HG03135 (cell line): ENCODE measurements at regions not wholly inside any gene's neighbourhood (a gene's known extent, or its start where the extent isn't known, plus 50 kb on each side); places are given as distances from the start of the nearest gene placed in this dataset.
"Not testable (repeated sequence)": the region's sequence is repeated elsewhere in the genome, so short reads cannot be mapped to it uniquely, and the experiment has no call there.

ENCODE experiments used
- ATAC-seq: cut with Tn5 transposase; IDR thresholded peaks from one replicate; pipeline ENCODE4 v1.9.1; 2021; ENCODE audit warnings: mild to moderate bottlenecking, moderate library complexity; ENCODE audit not compliant: unreplicated experiment

GRCh38 chr13:101003566-101003965, 329.0 kb upstream of the TMTC4 start:
- no peak for ATAC-seq

GRCh38 chr13:100989392-100989791, 314.8 kb upstream of the TMTC4 start:
- ATAC-seq = no peak

GRCh38 chr13:100988921-100989320, 314.3 kb upstream of the TMTC4 start:
- no peak for ATAC-seq

GRCh38 chr13:100987948-100988347, 313.4 kb upstream of the TMTC4 start:
- no peak for ATAC-seq

- ATAC-seq = no peak
Measured at GRCh38 chr13:100986571-100986970, 312.0 kb upstream of the TMTC4 start.

GRCh38 chr13:100984085-100984705, 309.6 kb upstream of the TMTC4 start:
- no peak for ATAC-seq

GRCh38 chr13:100983111-100983510, 308.5 kb upstream of the TMTC4 start:
- ATAC-seq = no peak

GRCh38 chr13:100980171-100980570, 305.6 kb upstream of the TMTC4 start:
- no peak for ATAC-seq

- no peak for ATAC-seq
Measured at GRCh38 chr13:100977841-100978240, 303.2 kb upstream of the TMTC4 start.

GRCh38 chr13:100976993-100977392, 302.4 kb upstream of the TMTC4 start:
- ATAC-seq = no peak

GRCh38 chr13:100975666-100976065, 301.1 kb upstream of the TMTC4 start:
- ATAC-seq = not testable (repeated sequence)

- no peak for ATAC-seq
Measured at GRCh38 chr13:100962585-100962984, 288.0 kb upstream of the TMTC4 start.

GRCh38 chr13:100961186-100961585, 286.6 kb upstream of the TMTC4 start:
- no peak for ATAC-seq

GRCh38 chr13:100958831-100959230, 284.2 kb upstream of the TMTC4 start:
- no peak for ATAC-seq

- no peak for ATAC-seq
Measured at GRCh38 chr13:100957741-100958140, 283.1 kb upstream of the TMTC4 start.

GRCh38 chr13:100954430-100955305, 280.1 kb upstream of the TMTC4 start:
- no peak for ATAC-seq

GRCh38 chr13:100951016-100951415, 276.4 kb upstream of the TMTC4 start:
- no peak for ATAC-seq

GRCh38 chr13:100948937-100949336, 274.3 kb upstream of the TMTC4 start:
- ATAC-seq = not testable (repeated sequence)

- ATAC-seq = no peak
Measured at GRCh38 chr13:100946588-100946987, 272.0 kb upstream of the TMTC4 start.

GRCh38 chr13:100944791-100945345, 270.3 kb upstream of the TMTC4 start:
- ATAC-seq = no peak

- no peak for ATAC-seq
Measured at GRCh38 chr13:100942742-100943141, 268.1 kb upstream of the TMTC4 start.
